BLaER1 treated with 17β-estradiol and CSF1 and Interleukin-3, amounts not matched to agents 10 nM and 100 nM (cell line): ENCODE measurements at regions not wholly inside any gene's neighbourhood (a gene's known extent, or its start where the extent isn't known, plus 50 kb on each side); places are given as distances from the start of the nearest gene placed in this dataset.

Source experiments
- H3K27ac ChIP-seq, 11 experiments: shearing (Covaris generic); formaldehyde crosslinking; 2 replicates each; pipeline ENCODE4 v1.8.1; 2022
- H3K27me3 ChIP-seq, 11 experiments: shearing (Covaris generic); formaldehyde crosslinking; 2 replicates each; pipeline ENCODE4 v1.8.1; 2022
- H3K36me3 ChIP-seq, 11 experiments: shearing (Covaris generic); formaldehyde crosslinking; 2 replicates each; pipeline ENCODE4 v1.8.1; 2022
- H3K4me1 ChIP-seq, 10 experiments: shearing (Covaris generic); formaldehyde crosslinking; 2 replicates each; pipeline ENCODE4 v1.8.1; 2022
- H3K4me2 ChIP-seq, 11 experiments: shearing (Covaris generic); formaldehyde crosslinking; 2 replicates each; pipeline ENCODE4 v1.8.1; 2022
- H3K4me3 ChIP-seq, 10 experiments: shearing (Covaris generic); formaldehyde crosslinking; 2 replicates each; pipeline ENCODE4 v1.8.1; 2022
- H3K9ac ChIP-seq, 11 experiments: shearing (Covaris generic); formaldehyde crosslinking; 2 replicates each; pipeline ENCODE4 v1.8.1; 2022
- H3K9me3 ChIP-seq, 11 experiments: shearing (Covaris generic); formaldehyde crosslinking; replicated peaks in 1 of 11; 2 replicates each; pipeline ENCODE4 v1.8.1; 2022
- H4K20me1 ChIP-seq, 11 experiments: shearing (Covaris generic); formaldehyde crosslinking; 2 replicates each; pipeline ENCODE4 v1.8.1; 2022
- Cebpa-rat ChIP-seq, 11 experiments: shearing (Covaris generic); IDR thresholded peaks; 2 replicates each; pipeline ENCODE4 v1.8.1; 2022

DNA sequence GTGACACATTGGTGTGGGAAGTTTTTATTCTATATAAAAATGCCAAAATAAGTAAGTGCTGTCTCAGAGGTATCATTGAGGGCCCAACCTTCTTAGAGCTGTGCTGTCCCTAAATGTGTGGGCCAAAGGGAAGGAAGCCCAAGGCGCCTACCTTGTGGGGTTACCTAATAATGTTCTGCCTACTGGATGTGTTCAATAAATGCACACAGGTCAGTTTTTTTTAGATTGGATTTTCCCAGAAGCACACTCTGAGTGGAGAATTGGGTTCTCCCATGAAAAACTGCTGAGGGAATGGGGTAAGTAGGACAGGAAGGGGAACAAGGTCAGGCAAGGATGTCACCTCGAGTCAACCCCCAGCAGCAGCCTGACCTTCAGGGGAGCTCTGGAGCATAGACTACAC, 168.7 kb upstream of the FRMD4B start:
- TF ChIP-seq Cebpa-rat (IDR thresholded peaks at IDR 0.05), result no peak
- H3K4me3 ChIP-seq, result no peak overlapping the region
- no peaks in the 10 kb centered on the region for H3K36me3 ChIP-seq
- no peaks in the 10 kb centered on the region for H3K9me3 ChIP-seq
- no peak overlapping the region for H3K9ac ChIP-seq
- H3K4me1 ChIP-seq, result peaks cover 0 to 4% (median 0%) of the 10 kb centered on the region in 10 experiments; a peak in 1 of 20 replicates
- H4K20me1 ChIP-seq, result no peaks in the 10 kb centered on the region
- no peak overlapping the region for H3K4me2 ChIP-seq
- no peak overlapping the region for H3K27ac ChIP-seq
- H3K27me3 ChIP-seq, result no peaks in the 10 kb centered on the region

DNA sequence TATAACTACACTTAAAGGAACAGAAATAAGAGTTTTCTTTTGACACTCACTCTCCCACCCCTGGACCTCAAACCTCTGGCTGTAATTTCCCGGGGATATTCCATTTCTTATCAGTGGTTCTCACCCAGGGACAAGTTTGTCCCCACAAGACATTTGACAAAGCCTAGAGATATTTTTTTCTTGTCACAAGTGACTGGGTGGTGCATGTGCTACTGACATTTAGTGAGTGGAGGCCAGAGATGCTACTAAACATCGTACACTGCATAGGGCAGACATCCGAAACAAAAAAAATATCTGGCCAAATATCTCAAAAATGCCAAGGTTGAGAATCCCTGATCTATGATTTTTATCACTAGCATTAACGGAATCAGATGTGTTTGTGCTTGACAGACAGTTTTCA, 168.0 kb upstream of the FRMD4B start:
- Histone ChIP-seq H3K4me3 (no peak overlapping the region), H3K36me3 (no peaks in the 10 kb centered on the region), H3K27ac (no peak overlapping the region), H3K9ac (no peak overlapping the region), H3K4me2 (no peak overlapping the region), H3K9me3 (no peaks in the 10 kb centered on the region), H3K27me3 (no peaks in the 10 kb centered on the region), H3K4me1 (peaks cover 0 to under 1% (median 0%) of the 10 kb centered on the region in 10 experiments; a peak in 1 of 20 replicates), H4K20me1 (no peaks in the 10 kb centered on the region)
- TF ChIP-seq Cebpa-rat (IDR thresholded peaks at IDR 0.05), result no peak

DNA sequence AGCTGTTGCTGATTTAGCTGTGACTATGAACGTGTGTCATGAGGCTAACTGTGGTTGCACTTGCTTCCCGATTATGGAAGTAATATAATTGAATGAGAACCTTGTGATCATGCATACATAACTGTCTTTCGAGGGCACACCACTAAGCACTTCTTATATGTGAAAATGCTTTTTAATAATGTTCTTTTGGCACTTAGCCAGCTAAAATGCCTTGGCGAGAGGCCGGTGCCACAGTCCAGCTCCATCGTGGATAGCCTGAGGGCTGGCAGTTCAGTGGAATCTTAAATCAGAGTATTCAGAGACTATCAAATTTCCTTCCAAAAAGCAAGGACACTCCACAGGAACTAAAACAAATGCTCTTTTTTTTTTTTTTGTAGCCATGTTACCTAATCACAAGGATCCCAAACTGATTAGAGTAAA, 161.6 kb upstream of the FRMD4B start:
- Histone ChIP-seq H3K4me3 (no peak overlapping the region), H3K4me2 (no peak overlapping the region), H3K9me3 (no peaks in the 10 kb centered on the region), H3K36me3 (no peaks in the 10 kb centered on the region), H3K27me3 (peaks cover 0 to 21% (median 19%) of the 10 kb centered on the region in 11 experiments; a peak in 20 of 22 replicates), H3K9ac (no peak overlapping the region), H3K4me1 (peaks cover 7 to 15% (median 12%) of the 10 kb centered on the region in 10 experiments; a peak in 18 of 20 replicates), H3K27ac (no peak overlapping the region), H4K20me1 (0 out of 22 replicates have a peak, but pooled peaks cover 0 to 4% (median 0%) of the 10 kb centered on the region in 11 experiments)
- TF ChIP-seq Cebpa-rat (IDR thresholded peaks at IDR 0.05), result no peak

DNA sequence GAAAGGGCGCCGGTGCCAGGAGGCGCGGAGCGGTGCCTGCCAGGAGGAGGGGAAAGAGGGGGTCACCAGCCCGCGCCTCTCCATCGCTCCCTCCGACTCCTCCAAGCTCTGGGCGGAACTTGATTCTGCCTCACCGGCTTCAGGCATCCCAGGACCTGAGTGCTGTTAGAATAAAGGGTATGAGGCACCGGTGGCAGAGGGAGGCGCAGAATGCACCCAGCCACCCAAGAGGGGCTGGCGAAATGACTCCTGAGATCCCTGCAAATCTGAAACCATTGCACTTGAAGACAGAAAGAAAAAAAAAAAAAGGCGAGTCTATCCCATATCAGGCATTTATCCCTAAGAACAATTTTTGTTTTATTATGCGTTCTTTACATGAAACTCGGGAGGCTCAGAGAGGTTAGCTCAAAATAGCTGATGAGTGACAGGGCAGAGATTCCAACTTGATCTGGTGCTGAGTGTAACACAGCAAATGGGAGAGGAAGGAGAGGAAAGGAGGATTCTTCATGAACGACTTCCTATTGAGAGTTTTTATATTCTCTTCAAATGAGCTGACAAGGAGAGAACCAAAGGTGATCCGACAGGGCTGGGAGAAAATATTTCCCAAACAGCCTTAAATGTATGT, 157.0 kb upstream of the FRMD4B start:
- Histone ChIP-seq H3K4me1 (peaks cover 29 to 40% (median 34%) of the 10 kb centered on the region in 10 experiments), H3K4me2 (peak overlapping the region; percentile 90 to 100 (median 98)), H3K9ac (peak overlapping the region; percentile 55 to 78 (median 72); a peak in 21 of 22 replicates), H4K20me1 (peaks cover 0 to 13% (median under 1%) of the 10 kb centered on the region in 11 experiments; a peak in 6 of 22 replicates), H3K9me3 (no peaks in the 10 kb centered on the region), H3K27ac (peak overlapping the region in 5 of 11 experiments; percentile 28 to 68 (median 61); a peak in 4 of 22 replicates), H3K4me3 (peak overlapping the region; percentile 64 to 89 (median 74)), H3K27me3 (peaks cover 0 to 51% (median 43%) of the 10 kb centered on the region in 11 experiments; a peak in 20 of 22 replicates), H3K36me3 (no peaks in the 10 kb centered on the region)
- no peak for TF ChIP-seq Cebpa-rat (IDR thresholded peaks at IDR 0.05)

DNA sequence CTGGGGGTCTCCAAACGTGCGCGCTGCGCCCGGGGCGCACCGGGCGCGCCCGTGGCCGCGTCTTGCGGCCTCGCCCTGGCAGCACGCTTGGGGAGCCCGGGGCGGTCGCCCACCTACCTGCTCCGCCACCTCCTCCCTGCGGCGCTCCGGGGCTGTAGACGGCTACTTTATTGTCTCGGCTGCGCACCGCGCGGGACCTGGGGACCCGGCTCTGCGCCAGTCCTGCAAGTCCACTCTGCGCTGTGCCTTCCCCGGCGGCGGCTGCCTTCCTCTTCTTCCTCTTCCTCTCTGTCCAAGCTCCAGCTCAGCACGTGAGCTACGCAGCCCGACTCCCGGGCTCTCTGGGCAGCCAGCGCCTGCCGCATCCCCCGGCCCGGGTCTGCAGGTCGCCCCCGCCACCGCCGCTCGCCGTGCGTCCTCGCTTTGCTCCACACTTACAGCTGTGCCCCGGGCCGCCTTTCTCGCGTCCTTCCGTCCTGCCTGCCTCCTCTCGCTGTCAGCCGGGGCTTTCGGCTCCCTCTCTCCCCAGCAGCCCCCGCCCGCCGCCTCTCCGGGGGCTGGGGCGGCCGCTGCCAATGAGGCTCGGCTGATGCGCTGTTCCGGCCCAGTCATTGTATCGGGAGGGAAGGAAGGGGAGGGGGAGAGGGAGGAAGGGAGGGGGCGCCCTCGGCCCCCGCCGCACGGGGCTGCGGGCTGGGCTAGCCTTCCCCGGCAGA, 156.4 kb upstream of the FRMD4B start:
- Histone ChIP-seq H3K4me3 (peak overlapping the region; percentile 64 to 89 (median 74)), H3K27me3 (peaks cover 0 to 51% (median 43%) of the 10 kb centered on the region in 11 experiments; a peak in 20 of 22 replicates), H3K27ac (peak overlapping the region; percentile 13 to 68 (median 41); a peak in 18 of 22 replicates), H3K4me1 (peaks cover 29 to 40% (median 34%) of the 10 kb centered on the region in 10 experiments), H3K9ac (peak overlapping the region; percentile 55 to 78 (median 72)), H3K9me3 (no peaks in the 10 kb centered on the region), H3K36me3 (no peaks in the 10 kb centered on the region), H3K4me2 (peak overlapping the region; percentile 90 to 100 (median 98)), H4K20me1 (peaks cover 0 to 13% (median 4%) of the 10 kb centered on the region in 11 experiments; a peak in 6 of 22 replicates)
- TF ChIP-seq Cebpa-rat (IDR thresholded peaks at IDR 0.05), result no peak

DNA sequence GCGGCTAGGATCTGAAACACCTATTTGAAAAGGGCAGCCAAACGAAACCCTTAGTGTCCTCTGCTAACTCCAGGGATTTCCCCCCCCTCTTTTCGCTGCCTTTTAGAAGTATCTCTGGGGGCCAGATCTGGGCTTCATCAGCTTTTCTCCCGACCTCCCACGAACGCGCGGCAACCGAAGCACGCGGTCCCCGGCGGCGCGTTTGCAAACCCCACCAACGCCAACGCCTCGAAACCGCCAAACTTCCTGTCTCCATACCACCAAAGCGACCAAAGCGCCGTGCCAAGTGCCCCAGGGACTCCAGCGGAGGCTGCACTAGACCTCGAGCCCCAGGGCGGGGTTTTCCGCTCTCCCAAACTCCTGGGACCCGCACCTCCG, 155.8 kb upstream of the FRMD4B start:
- no peaks in the 10 kb centered on the region for H3K36me3 ChIP-seq
- H3K9ac ChIP-seq, result peak overlapping the region; percentile 55 to 78 (median 72)
- H3K4me2 ChIP-seq, result peak overlapping the region; percentile 90 to 100 (median 98)
- H3K27me3 ChIP-seq, result peaks cover 0 to 51% (median 43%) of the 10 kb centered on the region in 11 experiments; a peak in 20 of 22 replicates
- peak overlapping the region; percentile 64 to 89 (median 74) for H3K4me3 ChIP-seq
- no peaks in the 10 kb centered on the region for H3K9me3 ChIP-seq
- peaks cover 0 to 15% (median 4%) of the 10 kb centered on the region in 11 experiments; a peak in 6 of 22 replicates for H4K20me1 ChIP-seq
- H3K27ac ChIP-seq, result peak overlapping the region in 10 of 11 experiments; percentile 4 to 68 (median 46); a peak in 14 of 22 replicates
- TF ChIP-seq Cebpa-rat (IDR thresholded peaks at IDR 0.05), result no peak
- peaks cover 29 to 40% (median 34%) of the 10 kb centered on the region in 10 experiments for H3K4me1 ChIP-seq

DNA sequence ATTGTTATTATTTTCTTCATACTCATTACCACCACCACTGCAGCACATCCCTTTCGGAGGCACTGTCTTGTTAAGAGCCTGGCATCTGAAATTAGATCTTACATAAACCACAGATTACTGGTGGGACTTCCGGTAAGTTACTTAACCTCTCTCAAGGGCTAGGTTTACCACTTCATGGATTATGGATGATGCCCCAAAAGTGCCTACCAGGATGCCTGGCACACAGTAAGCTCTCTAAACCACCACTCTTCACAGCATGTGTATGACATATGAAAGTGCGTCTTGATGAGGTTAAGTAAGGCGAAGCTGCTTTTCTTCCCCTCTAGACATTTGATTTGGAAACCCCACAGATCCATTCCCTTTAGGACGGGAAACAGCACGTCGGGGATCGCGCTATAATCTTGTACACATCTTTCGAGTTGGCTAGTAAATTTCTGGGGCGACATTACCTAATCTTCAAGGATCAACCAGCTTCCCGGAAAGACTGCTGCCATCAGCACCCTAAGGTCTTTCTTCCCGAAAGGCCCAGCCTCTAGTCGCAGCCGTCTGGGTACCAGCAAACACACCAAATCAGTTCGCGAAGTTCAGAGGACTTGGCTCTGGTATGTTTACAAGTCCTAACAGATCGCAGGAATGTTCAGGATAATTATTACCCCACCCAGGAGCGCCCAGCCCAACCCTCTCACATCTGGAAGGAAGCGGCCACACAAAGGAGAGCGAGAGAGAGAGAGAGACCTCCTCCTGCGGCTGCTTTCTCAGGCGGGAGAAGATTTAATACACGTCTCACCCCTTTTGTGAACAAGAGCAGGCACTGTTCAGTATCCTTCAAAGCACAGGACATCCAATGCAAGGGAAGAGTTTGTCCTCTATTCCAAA, 155.1 kb upstream of the FRMD4B start:
- Histone ChIP-seq H3K36me3 (no peaks in the 10 kb centered on the region; a peak in 2 of 22 replicates), H4K20me1 (peaks cover 0 to 16% (median 4%) of the 10 kb centered on the region in 11 experiments; a peak in 7 of 22 replicates), H3K9me3 (no peaks in the 10 kb centered on the region), H3K4me2 (peak overlapping the region; percentile 90 to 100 (median 98)), H3K4me1 (peaks cover 29 to 40% (median 34%) of the 10 kb centered on the region in 10 experiments), H3K27me3 (peaks cover 0 to 51% (median 43%) of the 10 kb centered on the region in 11 experiments; a peak in 20 of 22 replicates), H3K9ac (peak overlapping the region in 8 of 11 experiments; percentile 70 to 78 (median 74); a peak in 13 of 22 replicates), H3K4me3 (peak overlapping the region; percentile 64 to 89 (median 74)), H3K27ac (peak overlapping the region in 4 of 11 experiments; percentile 4 to 68 (median 56); a peak in 4 of 22 replicates)
- no peak for TF ChIP-seq Cebpa-rat (IDR thresholded peaks at IDR 0.05)

DNA sequence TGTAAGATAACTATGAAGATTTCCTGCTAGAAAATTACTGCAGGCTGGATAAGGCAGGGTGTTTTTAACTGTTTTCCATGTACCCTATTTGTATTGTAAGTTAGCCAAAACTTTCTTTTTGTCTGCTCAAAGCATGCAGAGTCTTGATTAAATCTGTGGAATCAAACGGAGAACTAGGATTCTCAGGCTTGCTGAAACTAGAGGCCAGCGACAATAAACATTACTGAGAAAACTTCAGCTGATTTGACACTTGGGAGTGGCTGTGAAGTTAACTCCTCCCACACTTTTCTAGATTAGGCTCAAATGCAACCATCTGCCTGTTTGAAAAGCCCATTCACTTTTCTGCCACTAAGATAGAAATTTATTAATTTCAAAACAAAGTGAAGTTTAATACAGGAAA, 153.2 kb upstream of the FRMD4B start:
- no peak for TF ChIP-seq Cebpa-rat (IDR thresholded peaks at IDR 0.05)
- peak overlapping the region in 1 of 11 experiments; percentile 90; a peak in 1 of 22 replicates for H3K4me2 ChIP-seq
- no peak overlapping the region for H3K4me3 ChIP-seq
- H3K36me3 ChIP-seq, result peaks cover 0 to 4% (median 0%) of the 10 kb centered on the region in 11 experiments; a peak in 2 of 22 replicates
- H3K27ac ChIP-seq, result no peak overlapping the region
- H3K4me1 ChIP-seq, result peaks cover 29 to 40% (median 34%) of the 10 kb centered on the region in 10 experiments
- peaks cover 0 to 27% (median 4%) of the 10 kb centered on the region in 11 experiments; a peak in 8 of 22 replicates for H4K20me1 ChIP-seq
- H3K27me3 ChIP-seq, result peaks cover 0 to 47% (median 38%) of the 10 kb centered on the region in 11 experiments; a peak in 19 of 22 replicates
- H3K9me3 ChIP-seq, result no peaks in the 10 kb centered on the region
- H3K9ac ChIP-seq, result no peak overlapping the region
